HG03521 (cell line): ENCODE measurements at regions not wholly inside any gene's neighbourhood (a gene's known extent, or its start where the extent isn't known, plus 50 kb on each side); places are given as distances from the start of the nearest gene placed in this dataset.
"Not testable (repeated sequence)": the region's sequence is repeated elsewhere in the genome, so short reads cannot be mapped to it uniquely, and the experiment has no call there.

Source experiments
- ATAC-seq: cut with Tn5 transposase; IDR thresholded peaks from one replicate; pipeline ENCODE4 v1.9.1; 2021; ENCODE audit warnings: mild to moderate bottlenecking, moderate library complexity; ENCODE audit not compliant: unreplicated experiment

- no peak for ATAC-seq
Measured at GRCh38 chr14:43132441-43132840, 1374.6 kb downstream of the FSCB start.

GRCh38 chr14:43128429-43128828 lies 1378.7 kb downstream of the FSCB start:
- ATAC-seq = not testable (repeated sequence)

GRCh38 chr14:43127874-43128273 lies 1379.2 kb downstream of the FSCB start:
- not testable (repeated sequence) for ATAC-seq

- ATAC-seq = no peak
Measured at GRCh38 chr14:43123544-43123943, 1383.5 kb downstream of the FSCB start.

GRCh38 chr14:43119672-43120071 lies 1387.4 kb downstream of the FSCB start:
- ATAC-seq = no peak

- no peak for ATAC-seq
Measured at GRCh38 chr14:43116341-43116740, 1390.7 kb downstream of the FSCB start.

- no peak for ATAC-seq
Measured at GRCh38 chr14:43105305-43105704, 1401.8 kb downstream of the FSCB start.

GRCh38 chr14:43090380-43090779 lies 1416.7 kb downstream of the FSCB start:
- ATAC-seq = no peak

- ATAC-seq = no peak
Measured at GRCh38 chr14:43087666-43088065, 1419.4 kb downstream of the FSCB start.

- ATAC-seq = no peak
Measured at GRCh38 chr14:43085819-43086218, 1421.3 kb downstream of the FSCB start.

- not testable (repeated sequence) for ATAC-seq
Measured at GRCh38 chr14:43067372-43067771, 1439.7 kb downstream of the FSCB start.

GRCh38 chr14:43056106-43056505 lies 1449.4 kb downstream of the LRFN5 start:
- ATAC-seq = no peak

GRCh38 chr14:43052897-43053296 lies 1446.2 kb downstream of the LRFN5 start:
- ATAC-seq = no peak

- ATAC-seq = no peak
Measured at GRCh38 chr14:43043850-43044249, 1437.2 kb downstream of the LRFN5 start.

GRCh38 chr14:43042408-43042807 lies 1435.7 kb downstream of the LRFN5 start:
- ATAC-seq = no peak

- no peak for ATAC-seq
Measured at GRCh38 chr14:43041976-43042375, 1435.3 kb downstream of the LRFN5 start.

GRCh38 chr14:43041207-43041606 lies 1434.5 kb downstream of the LRFN5 start:
- no peak for ATAC-seq

GRCh38 chr14:43039881-43040280 lies 1433.2 kb downstream of the LRFN5 start:
- ATAC-seq = no peak

- ATAC-seq = no peak
Measured at GRCh38 chr14:43031598-43031997, 1424.9 kb downstream of the LRFN5 start.

- ATAC-seq = no peak
Measured at GRCh38 chr14:43022094-43022800, 1415.6 kb downstream of the LRFN5 start.

- no peak for ATAC-seq
Measured at GRCh38 chr14:43019826-43020225, 1413.2 kb downstream of the LRFN5 start.

GRCh38 chr14:43014338-43014737 lies 1407.7 kb downstream of the LRFN5 start:
- no peak for ATAC-seq

GRCh38 chr14:43012817-43013216 lies 1406.1 kb downstream of the LRFN5 start:
- ATAC-seq = no peak
